ENCODE measurements at regions not wholly inside any gene's neighbourhood (a gene's known extent, or its start where the extent isn't known, plus 50 kb on each side); places are given as distances from the start of the nearest gene placed in this dataset.

- Histone ChIP-seq H3K4me2 (no peak overlapping the region), H3K27me3 (ENCODE audit: insufficient read depth) (no peaks in the 10 kb centered on the region), H2AFZ (no peak overlapping the region), H3K27ac (ENCODE audit: low read depth) (no peak overlapping the region), H3K9me2 (ENCODE audit: insufficient read depth) (no peaks in the 10 kb centered on the region), H3K36me3 (ENCODE audit: insufficient read depth) (no peaks in the 10 kb centered on the region), H3K4me3 (no peak overlapping the region), H4K20me1 (replicated peaks; ENCODE audit: insufficient read depth) (no peaks in the 10 kb centered on the region), H3F3A (replicated peaks; ENCODE audit: low read depth) (no peaks in the 10 kb centered on the region), H3K79me2 (replicated peaks; ENCODE audit: insufficient read depth) (no peaks in the 10 kb centered on the region), H3K4me1 (ENCODE audit: insufficient read depth) (no peaks in the 10 kb centered on the region)
- no peaks in the 10 kb centered on the region for H3K36me3 Mint-ChIP-seq (ENCODE audit: low read depth)
- 0 out of 3 replicates have a peak, but pooled peaks cover 2% of the 10 kb centered on the region for H3K4me1 Mint-ChIP-seq
- H3K4me3 Mint-ChIP-seq: no peak overlapping the region
- peaks cover under 1% of the 10 kb centered on the region; the same call in 1 of the 3 replicates for H3K9me3 Mint-ChIP-seq
- H3K27me3 Mint-ChIP-seq (ENCODE audit: insufficient read depth, low read depth, poor library complexity): no peaks in the 10 kb centered on the region
- ATAC-seq (no peak), DNase-seq (ENCODE audit: low spot score) (no peak)
- TF ChIP-seq NANOG (IDR thresholded peaks at IDR 0.05; ENCODE audit: borderline replicate concordance): no peak
- TF ChIP-seq EZH2 (IDR thresholded peaks at IDR 0.05; ENCODE audit: low read depth, unreplicated experiment): no peak
- no peak for TF ChIP-seq JUNB (IDR thresholded peaks at IDR 0.05; ENCODE audit: unreplicated experiment)
- no peak for TF ChIP-seq EZH2phosphoT487 (IDR thresholded peaks at IDR 0.05; ENCODE audit: unreplicated experiment)
- TF ChIP-seq POLR2AphosphoS5 (IDR thresholded peaks at IDR 0.05; ENCODE audit: low read depth): no peak
- no peak for TF ChIP-seq ZNF114 (CRISPR knock-in tag; IDR thresholded peaks at IDR 0.05)
- no peak for TF ChIP-seq ZNF331 (CRISPR knock-in tag; IDR thresholded peaks at IDR 0.05; ENCODE audit: low read depth)
- no peak for TF ChIP-seq CTCF (conservative IDR thresholded peaks at IDR 0.05; ENCODE audit: low read depth in 2 of 2)
- TF ChIP-seq ETS1 (IDR thresholded peaks at IDR 0.05): no peak
- H3K27ac Mint-ChIP-seq: no peak overlapping the region
Measured at GRCh38 chr1:186609183-186609582, 71.0 kb downstream of the PTGS2 start.

- no peak for TF ChIP-seq POLR2AphosphoS5 (IDR thresholded peaks at IDR 0.05; ENCODE audit: low read depth)
- 0 out of 2 replicates have a peak, but pooled peaks have one; percentile 19 for TF ChIP-seq ZNF462 (CRISPR knock-in tag; IDR thresholded peaks at IDR 0.05)
- TF ChIP-seq CTCF (conservative IDR thresholded peaks at IDR 0.05; ENCODE audit: low read depth in 2 of 2): peak; percentile 94 to 95
- H3K27ac Mint-ChIP-seq: no peak overlapping the region
- no peaks in the 10 kb centered on the region for H3K27me3 Mint-ChIP-seq (ENCODE audit: insufficient read depth, low read depth, poor library complexity)
- Histone ChIP-seq H3K4me3 (no peak overlapping the region), H4K20me1 (replicated peaks; ENCODE audit: insufficient read depth) (no peaks in the 10 kb centered on the region), H3K4me2 (no peak overlapping the region), H3K27ac (ENCODE audit: low read depth) (no peak overlapping the region), H3K27me3 (ENCODE audit: insufficient read depth) (no peaks in the 10 kb centered on the region), H3K79me2 (replicated peaks; ENCODE audit: insufficient read depth) (no peaks in the 10 kb centered on the region), H2AFZ (peak overlapping the region; percentile 86), H3K9me2 (ENCODE audit: insufficient read depth) (no peaks in the 10 kb centered on the region), H3F3A (replicated peaks; ENCODE audit: low read depth) (no peaks in the 10 kb centered on the region), H3K4me1 (ENCODE audit: insufficient read depth) (no peaks in the 10 kb centered on the region), H3K36me3 (ENCODE audit: insufficient read depth) (no peaks in the 10 kb centered on the region)
- ATAC-seq: peak; percentile 99
- H3K36me3 Mint-ChIP-seq (ENCODE audit: low read depth): no peaks in the 10 kb centered on the region
- H3K9me3 Mint-ChIP-seq: no peaks in the 10 kb centered on the region; the same call in 2 of the 3 replicates
- DNase-seq (ENCODE audit: low spot score): peak; percentile 86
- no peak overlapping the region for H3K4me3 Mint-ChIP-seq
- H3K4me1 Mint-ChIP-seq: 0 out of 3 replicates have a peak, but pooled peaks cover 2% of the 10 kb centered on the region
Measured at GRCh38 chr1:186605762-186606350, 74.4 kb downstream of the PTGS2 start.

Data from GM23338 (cell line).